ENCODE measurements at regions not wholly inside any gene's neighbourhood (a gene's known extent, or its start where the extent isn't known, plus 50 kb on each side); places are given as distances from the start of the nearest gene placed in this dataset.
"Not testable (repeated sequence)": the region's sequence is repeated elsewhere in the genome, so short reads cannot be mapped to it uniquely, and the experiment has no call there.

GRCh38 chr12:125552295-125552694 lies 487.1 kb downstream of the AACS start:
- ChIA-PET POLR2A (no interaction called here), CTCF (no interaction called here)
- no peak for TF ChIP-seq CTCF (IDR thresholded peaks at IDR 0.05; ENCODE audit: low read depth, low read length)
- H3K9me3 ChIP-seq (ENCODE audit: control insufficient read depth, insufficient read depth, low read length): peaks cover 42% of the 10 kb centered on the region
- H3K4me3 ChIP-seq (ENCODE audit: low read depth, low read length): no peak overlapping the region
- H3K27me3 ChIP-seq (ENCODE audit: control insufficient read depth, insufficient read depth, low read length): no peaks in the 10 kb centered on the region
- no peak for DNase-seq (ENCODE audit: low read depth, low spot score)
- no peak overlapping the region for H3K27ac ChIP-seq (ENCODE audit: low read depth, low read length)

GRCh38 chr12:125561008-125561407 lies 495.8 kb downstream of the AACS start:
- H3K4me3 ChIP-seq (ENCODE audit: low read depth, low read length); POLR2A ChIA-PET; DNase-seq (ENCODE audit: low read depth, low spot score); H3K27me3 ChIP-seq (ENCODE audit: control insufficient read depth, insufficient read depth, low read length); CTCF ChIA-PET; H3K27ac ChIP-seq (ENCODE audit: low read depth, low read length): not testable (repeated sequence)
- peaks cover 29% of the 10 kb centered on the region for H3K9me3 ChIP-seq (ENCODE audit: control insufficient read depth, insufficient read depth, low read length)

- no peak for TF ChIP-seq CTCF (IDR thresholded peaks at IDR 0.05; ENCODE audit: low read depth, low read length)
- ChIA-PET CTCF (no interaction called here), POLR2A (no interaction called here)
Measured at GRCh38 chr12:125564753-125565152, 499.5 kb downstream of the AACS start.

GRCh38 chr12:125567581-125567980 lies 502.3 kb downstream of the AACS start:
- H3K9me3 ChIP-seq (ENCODE audit: control insufficient read depth, insufficient read depth, low read length): peaks cover 31% of the 10 kb centered on the region
- CTCF ChIA-PET: no interaction called here
- H3K27me3 ChIP-seq (ENCODE audit: control insufficient read depth, insufficient read depth, low read length): no peaks in the 10 kb centered on the region
- H3K27ac ChIP-seq (ENCODE audit: low read depth, low read length): no peak overlapping the region
- TF ChIP-seq CTCF (IDR thresholded peaks at IDR 0.05; ENCODE audit: low read depth, low read length): no peak
- DNase-seq (ENCODE audit: low read depth, low spot score): no peak
- H3K4me3 ChIP-seq (ENCODE audit: low read depth, low read length): no peak overlapping the region
- POLR2A ChIA-PET: no interaction called here

More at GRCh38 chr12:125564753-125565152, 499.5 kb downstream of the AACS start:
- Histone ChIP-seq H3K9me3 (ENCODE audit: control insufficient read depth, insufficient read depth, low read length) (peaks cover 35% of the 10 kb centered on the region), H3K27ac (ENCODE audit: low read depth, low read length) (no peak overlapping the region), H3K27me3 (ENCODE audit: control insufficient read depth, insufficient read depth, low read length) (no peaks in the 10 kb centered on the region), H3K4me3 (ENCODE audit: low read depth, low read length) (no peak overlapping the region)
- no peak for DNase-seq (ENCODE audit: low read depth, low spot score)

GRCh38 chr12:125568306-125568705 lies 503.1 kb downstream of the AACS start:
- Histone ChIP-seq H3K27me3 (ENCODE audit: control insufficient read depth, insufficient read depth, low read length) (no peaks in the 10 kb centered on the region), H3K4me3 (ENCODE audit: low read depth, low read length) (no peak overlapping the region), H3K27ac (ENCODE audit: low read depth, low read length) (no peak overlapping the region), H3K9me3 (ENCODE audit: control insufficient read depth, insufficient read depth, low read length) (peaks cover 31% of the 10 kb centered on the region)
- no peak for TF ChIP-seq CTCF (IDR thresholded peaks at IDR 0.05; ENCODE audit: low read depth, low read length)
- ChIA-PET POLR2A (no interaction called here), CTCF (no interaction called here)
- no peak for DNase-seq (ENCODE audit: low read depth, low spot score)

- CTCF ChIA-PET: no interaction called here
- DNase-seq (ENCODE audit: low read depth, low spot score): no peak
- TF ChIP-seq CTCF (IDR thresholded peaks at IDR 0.05; ENCODE audit: low read depth, low read length): no peak
Measured at GRCh38 chr12:125573271-125573670, 508.0 kb downstream of the AACS start.

More at GRCh38 chr12:125573271-125573670, 508.0 kb downstream of the AACS start:
- POLR2A ChIA-PET: no interaction called here
- Histone ChIP-seq H3K27me3 (ENCODE audit: control insufficient read depth, insufficient read depth, low read length) (no peaks in the 10 kb centered on the region), H3K4me3 (ENCODE audit: low read depth, low read length) (no peak overlapping the region), H3K9me3 (ENCODE audit: control insufficient read depth, insufficient read depth, low read length) (peaks cover 11% of the 10 kb centered on the region), H3K27ac (ENCODE audit: low read depth, low read length) (no peak overlapping the region)
